ENCODE measurements at regions not wholly inside any gene's neighbourhood (a gene's known extent, or its start where the extent isn't known, plus 50 kb on each side); places are given as distances from the start of the nearest gene placed in this dataset.

- TF ChIP-seq CTCF (IDR thresholded peaks at IDR 0.05): no peak
- TF ChIP-seq POLR2A (IDR thresholded peaks at IDR 0.05): no peak
Measured at GRCh38 chr18:76219023-76219422, 276.0 kb downstream of the ZNF516 start.

All from suprapubic skin (tissue), 3 donors.